Testis (tissue), 2 donors: ENCODE measurements at regions not wholly inside any gene's neighbourhood (a gene's known extent, or its start where the extent isn't known, plus 50 kb on each side); places are given as distances from the start of the nearest gene placed in this dataset.

ENCODE experiments used
- POLR2A ChIP-seq: fragments of 450-650 bp; IDR thresholded peaks from one replicate; pipeline ENCODE4 v1.6.1; 2017; ENCODE audit warnings: antibody characterized with exemption, mild to moderate bottlenecking, moderate library complexity
- TF ChIP-seq, protein P1 (sequence below), 3 experiments: fragments of 450-650 bp in 2 of 3; fragments of 200-600 bp in 1 of 3; sonication (generic) in 1 of 3; IDR thresholded peaks; one replicate each; pipeline ENCODE4 v1.5.1; 2016 to 2019; ENCODE audit warnings: antibody characterized with exemption in 3 of 3, mild to moderate bottlenecking in 2 of 3, moderate library complexity in 1 of 3

DNA sequence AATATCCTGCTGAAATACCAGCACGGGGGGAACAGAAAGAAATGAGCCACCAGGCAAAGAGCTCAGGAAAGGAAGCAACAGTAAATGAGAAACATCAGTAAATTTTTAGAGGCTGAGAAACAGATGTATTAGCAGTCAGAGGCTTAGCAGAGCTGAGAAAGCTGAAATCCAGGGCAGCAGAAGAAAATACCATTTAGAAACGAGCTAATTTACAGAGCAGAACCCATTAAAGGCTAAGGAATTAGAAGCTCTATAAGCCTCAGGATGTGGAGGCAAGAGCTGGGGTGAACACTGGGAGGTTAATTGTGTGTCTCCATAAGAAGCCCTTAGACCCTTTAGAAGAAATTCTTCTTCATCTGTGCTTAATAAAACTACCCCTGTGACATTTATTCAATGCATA, 178.6 kb upstream of the RGS17 start:
- TF ChIP-seq, protein P1, sequence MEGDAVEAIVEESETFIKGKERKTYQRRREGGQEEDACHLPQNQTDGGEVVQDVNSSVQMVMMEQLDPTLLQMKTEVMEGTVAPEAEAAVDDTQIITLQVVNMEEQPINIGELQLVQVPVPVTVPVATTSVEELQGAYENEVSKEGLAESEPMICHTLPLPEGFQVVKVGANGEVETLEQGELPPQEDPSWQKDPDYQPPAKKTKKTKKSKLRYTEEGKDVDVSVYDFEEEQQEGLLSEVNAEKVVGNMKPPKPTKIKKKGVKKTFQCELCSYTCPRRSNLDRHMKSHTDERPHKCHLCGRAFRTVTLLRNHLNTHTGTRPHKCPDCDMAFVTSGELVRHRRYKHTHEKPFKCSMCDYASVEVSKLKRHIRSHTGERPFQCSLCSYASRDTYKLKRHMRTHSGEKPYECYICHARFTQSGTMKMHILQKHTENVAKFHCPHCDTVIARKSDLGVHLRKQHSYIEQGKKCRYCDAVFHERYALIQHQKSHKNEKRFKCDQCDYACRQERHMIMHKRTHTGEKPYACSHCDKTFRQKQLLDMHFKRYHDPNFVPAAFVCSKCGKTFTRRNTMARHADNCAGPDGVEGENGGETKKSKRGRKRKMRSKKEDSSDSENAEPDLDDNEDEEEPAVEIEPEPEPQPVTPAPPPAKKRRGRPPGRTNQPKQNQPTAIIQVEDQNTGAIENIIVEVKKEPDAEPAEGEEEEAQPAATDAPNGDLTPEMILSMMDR (IDR thresholded peaks at IDR 0.05): no peak
- no peak for TF ChIP-seq POLR2A
